CD4-positive, alpha-beta T cell treated with Interleukin-21 for 1 hour (primary cell): ENCODE measurements at regions not wholly inside any gene's neighbourhood (a gene's known extent, or its start where the extent isn't known, plus 50 kb on each side); places are given as distances from the start of the nearest gene placed in this dataset.
"Not testable (repeated sequence)": the region's sequence is repeated elsewhere in the genome, so short reads cannot be mapped to it uniquely, and the experiment has no call there.

Source experiments
- DNase-seq: peaks from one replicate; pipeline ENCODE4 v3.0.0-alpha.2; 2020

GRCh38 chr10:28186887-28187578, 115.8 kb downstream of the MPP7 start:
- DNase-seq, result no peak

GRCh38 chr10:28186461-28186860, 116.4 kb downstream of the MPP7 start:
- DNase-seq, result no peak

GRCh38 chr10:28184810-28185209, 118.1 kb downstream of the MPP7 start:
- no peak for DNase-seq

GRCh38 chr10:28181478-28182096, 121.3 kb downstream of the MPP7 start:
- no peak for DNase-seq

GRCh38 chr10:28180654-28181053, 122.2 kb downstream of the MPP7 start:
- no peak for DNase-seq

GRCh38 chr10:28179743-28180099, 123.1 kb downstream of the MPP7 start:
- no peak for DNase-seq

GRCh38 chr10:28179006-28179742, 123.7 kb downstream of the MPP7 start:
- DNase-seq, result peak; percentile 74

GRCh38 chr10:28177944-28178637, 124.8 kb downstream of the MPP7 start:
- peak; percentile 49 for DNase-seq

GRCh38 chr10:28176498-28176897, 126.4 kb downstream of the MPP7 start:
- not testable (repeated sequence) for DNase-seq

GRCh38 chr10:28172223-28172610, 130.6 kb downstream of the MPP7 start:
- no peak for DNase-seq

GRCh38 chr10:28171468-28172222, 131.2 kb downstream of the MPP7 start:
- DNase-seq, result no peak

GRCh38 chr10:28169525-28169924, 133.3 kb downstream of the MPP7 start:
- no peak for DNase-seq

GRCh38 chr10:28160866-28161405, 141.9 kb downstream of the MPP7 start:
- no peak for DNase-seq

- DNase-seq, result no peak
Measured at GRCh38 chr10:28157379-28157778, 145.5 kb downstream of the MPP7 start.

GRCh38 chr10:28155726-28156125, 147.1 kb downstream of the MPP7 start:
- no peak for DNase-seq

- DNase-seq, result no peak
Measured at GRCh38 chr10:28151636-28152035, 151.2 kb downstream of the MPP7 start.

GRCh38 chr10:28149746-28150145, 150.9 kb upstream of the ODAD2 start:
- no peak for DNase-seq

GRCh38 chr10:28147706-28148105, 148.8 kb upstream of the ODAD2 start:
- DNase-seq, result no peak

GRCh38 chr10:28139138-28139537, 140.3 kb upstream of the ODAD2 start:
- no peak for DNase-seq

GRCh38 chr10:28137907-28138880, 139.3 kb upstream of the ODAD2 start:
- DNase-seq, result no peak

- DNase-seq, result no peak
Measured at GRCh38 chr10:28135258-28135657, 136.4 kb upstream of the ODAD2 start.
